Activated CD8-positive, alpha-beta T cell treated with anti-CD3 and anti-CD28 coated beads, Interleukin-2, amount 10 ng/mL, durations not matched to agents 7 days and 5 days (primary cell): ENCODE measurements at regions not wholly inside any gene's neighbourhood (a gene's known extent, or its start where the extent isn't known, plus 50 kb on each side); places are given as distances from the start of the nearest gene placed in this dataset.
A peak's percentile ranks its signal among the peaks of the same experiment; 100 is the strongest.

Experiments used
- ATAC-seq: fragments of 150-1000 bp; cut with Tn5 transposase; one replicate; pipeline ENCODE4 v1.10.0; 2021; ENCODE audit warnings: moderate library complexity
- CTCF ChIA-PET: fragments of 350-600 bp; sonication (Branson Sonifier 250); formaldehyde crosslinking; loops from one replicate; lab custom pipeline; 2021; ENCODE audit warnings: antibody characterized with exemption; lab: Charles Lee
- POLR2A ChIA-PET: fragments of 350-600 bp; sonication (Branson Sonifier 250); formaldehyde crosslinking; loops from one replicate; lab custom pipeline; 2021; ENCODE audit warnings: antibody characterized with exemption; lab: Charles Lee
- DNase-seq: peaks from one replicate; pipeline ENCODE4 v3.0.0-alpha.2; 2020
- H3K27ac Mint-ChIP-seq: one replicate; pipeline ENCODE4 v1.8.0; 2021; ENCODE audit warnings: mild to moderate bottlenecking, mixed read lengths
- H3K27me3 Mint-ChIP-seq: one replicate; pipeline ENCODE4 v1.8.0; 2021; ENCODE audit warnings: low read depth, mixed read lengths
- H3K36me3 Mint-ChIP-seq: one replicate; pipeline ENCODE4 v1.8.0; 2021; ENCODE audit warnings: low read depth, mixed read lengths
- H3K4me1 Mint-ChIP-seq: one replicate; pipeline ENCODE4 v1.8.0; 2021; ENCODE audit warnings: low read depth, mixed read lengths
- H3K4me3 Mint-ChIP-seq: one replicate; pipeline ENCODE4 v1.8.0; 2021; ENCODE audit warnings: mild to moderate bottlenecking, mixed read lengths
- H3K9me3 Mint-ChIP-seq: one replicate; pipeline ENCODE4 v1.8.0; 2022; ENCODE audit warnings: mixed read lengths; ENCODE audit not compliant: insufficient read depth

DNA sequence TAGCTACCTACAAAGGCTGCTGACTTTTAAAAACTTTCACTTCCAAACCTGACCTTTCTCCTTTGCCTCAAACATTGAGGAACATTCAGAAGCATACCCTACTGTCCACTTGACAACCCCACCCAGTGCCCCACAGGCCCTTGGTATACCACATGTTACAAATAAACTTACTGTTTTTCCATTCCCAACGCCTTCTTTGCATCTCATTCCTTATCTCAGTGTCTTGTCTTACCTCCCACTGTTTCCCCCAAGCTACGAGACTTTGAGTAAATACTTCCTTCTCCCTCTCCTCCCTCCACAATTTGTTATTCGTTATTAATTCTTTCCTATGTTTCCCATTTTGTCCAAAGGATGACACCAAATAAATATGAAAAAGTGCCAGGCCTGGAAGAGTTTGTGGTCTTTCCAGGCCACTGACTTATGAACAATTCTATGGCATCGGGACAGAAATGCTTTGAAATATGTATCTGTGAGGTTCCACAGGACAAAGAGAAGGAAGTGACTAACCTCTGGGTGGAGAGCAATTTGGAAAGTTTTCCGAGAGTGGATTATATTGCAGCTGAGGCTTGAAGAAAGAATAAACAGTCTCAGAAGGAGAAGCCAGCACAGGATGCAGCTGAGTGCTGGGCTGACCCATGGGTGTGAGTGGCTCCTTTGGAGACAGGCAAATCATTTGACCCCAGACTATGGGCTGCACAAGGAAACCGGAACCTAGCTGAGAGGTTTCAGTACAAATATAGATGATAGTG, 409.0 kb downstream of the LPIN1 start:
- Mint-ChIP-seq H3K4me1 (no peaks in the 10 kb centered on the region), H3K4me3 (no peak overlapping the region), H3K36me3 (no peaks in the 10 kb centered on the region), H3K9me3 (no peaks in the 10 kb centered on the region), H3K27ac (no peak overlapping the region), H3K27me3 (peaks cover 6% of the 10 kb centered on the region)
- ATAC-seq = no peak
- ChIA-PET CTCF (interaction anchor here (0.8 kb wide), 1 partner anchor 12 kb away, joined by 3 read pairs; no protein-coding TSS in a partner anchor), POLR2A (no interaction called here)
- no peak for DNase-seq

DNA sequence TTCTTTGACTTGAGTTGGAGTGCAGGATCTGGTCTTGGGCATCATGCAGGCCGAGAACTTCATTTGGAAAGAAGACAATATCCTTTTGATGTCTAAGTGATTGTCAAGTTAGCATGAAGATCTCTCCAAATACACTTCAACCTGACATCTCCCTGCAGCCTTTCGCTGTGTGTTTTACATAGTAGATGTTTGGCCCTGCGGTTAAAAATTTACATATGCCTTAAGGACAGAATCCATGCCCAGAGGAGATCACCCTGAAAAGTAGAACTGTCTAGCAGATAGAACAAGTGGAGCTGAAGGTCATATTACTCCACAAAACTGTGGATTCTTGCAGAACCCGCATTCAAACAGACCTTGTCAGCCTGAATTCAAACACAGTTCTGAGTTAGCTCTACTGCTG, 409.9 kb downstream of the LPIN1 start:
- ChIA-PET CTCF (no interaction called here), POLR2A (no interaction called here)
- Mint-ChIP-seq H3K4me3 (no peak overlapping the region), H3K27ac (no peak overlapping the region), H3K27me3 (peaks cover 6% of the 10 kb centered on the region), H3K4me1 (no peaks in the 10 kb centered on the region), H3K36me3 (no peaks in the 10 kb centered on the region), H3K9me3 (no peaks in the 10 kb centered on the region)
- ATAC-seq (no peak), DNase-seq (no peak)

DNA sequence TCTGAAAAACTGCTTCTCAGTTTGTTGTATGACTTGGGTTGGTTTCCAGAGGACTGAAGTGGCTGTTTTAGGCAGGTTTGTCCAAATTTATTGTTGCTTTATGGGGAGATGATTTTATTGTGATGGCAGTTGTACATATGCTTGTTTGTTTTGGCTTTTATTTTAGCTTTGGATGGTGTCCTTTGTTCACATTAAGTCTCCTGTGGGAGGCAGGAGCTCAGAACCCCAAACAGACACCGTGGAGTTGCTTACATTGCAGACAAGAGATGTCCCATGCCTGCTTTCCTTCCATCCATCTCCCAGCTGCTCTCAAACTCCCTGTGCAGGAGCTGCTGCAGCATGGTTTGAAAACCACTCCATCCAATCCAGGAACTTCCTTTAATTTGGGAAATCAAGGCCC, 414.7 kb downstream of the LPIN1 start:
- ATAC-seq (no peak), DNase-seq (no peak)
- POLR2A ChIA-PET = no interaction called here
- no peaks in the 10 kb centered on the region for H3K27me3 Mint-ChIP-seq
- no peak overlapping the region for H3K4me3 Mint-ChIP-seq
- peaks cover 5% of the 10 kb centered on the region for H3K4me1 Mint-ChIP-seq
- CTCF ChIA-PET = interaction anchor here (2.3 kb wide), 1 partner anchor 846 kb away, joined by 6 read pairs; no protein-coding TSS in a partner anchor
- H3K9me3 Mint-ChIP-seq = no peaks in the 10 kb centered on the region
- H3K36me3 Mint-ChIP-seq = no peaks in the 10 kb centered on the region
- H3K27ac Mint-ChIP-seq = no peak overlapping the region

DNA sequence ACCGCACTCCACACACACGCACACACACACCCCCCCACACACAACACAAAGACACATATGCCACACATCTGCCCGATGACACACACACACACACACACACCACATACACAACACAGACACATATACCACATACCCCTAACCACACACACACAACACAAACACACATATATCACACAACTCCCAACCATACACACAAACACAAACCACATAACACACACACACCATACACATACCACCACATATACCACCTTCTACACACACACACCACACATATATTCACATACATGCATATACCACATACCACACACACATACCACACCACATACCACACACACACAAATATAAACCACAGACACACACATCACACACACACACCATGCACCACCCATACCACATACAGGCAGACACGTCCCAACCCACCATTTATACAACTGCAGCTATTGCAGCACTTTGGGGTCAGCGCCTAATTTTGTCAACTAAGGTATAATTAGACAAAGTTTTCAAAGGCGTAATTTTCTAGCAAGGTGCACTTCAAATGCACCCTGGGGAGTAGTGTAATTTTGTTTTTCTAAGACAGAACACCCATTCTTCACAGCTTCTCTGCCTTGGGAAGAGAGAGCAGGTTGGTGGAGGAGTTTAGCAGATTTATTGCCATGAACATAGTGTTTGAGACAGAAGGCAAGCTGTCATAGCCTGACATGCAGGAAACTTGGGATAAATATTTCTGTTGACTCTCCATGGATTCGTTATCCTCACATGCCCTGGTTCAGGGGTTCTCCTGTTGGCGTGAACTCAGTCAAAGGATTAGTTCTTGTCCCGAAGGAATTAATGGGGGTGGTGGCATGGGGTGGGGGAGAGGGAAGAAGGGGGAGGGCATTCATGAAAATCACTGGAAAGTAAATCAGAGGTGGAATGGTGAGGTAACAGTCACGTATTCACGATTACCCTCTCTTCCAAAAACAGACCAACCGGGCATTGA, 416.1 kb downstream of the LPIN1 start:
- ATAC-seq (no peak), DNase-seq (no peak)
- no peaks in the 10 kb centered on the region for H3K36me3 Mint-ChIP-seq
- CTCF ChIA-PET = no interaction called here
- POLR2A ChIA-PET = interaction anchor here (0.5 kb wide), 1 partner anchor 15 kb away, joined by 3 read pairs; no protein-coding TSS in a partner anchor
- no peak overlapping the region for H3K4me3 Mint-ChIP-seq
- H3K4me1 Mint-ChIP-seq = peaks cover 5% of the 10 kb centered on the region
- no peaks in the 10 kb centered on the region for H3K27me3 Mint-ChIP-seq
- no peaks in the 10 kb centered on the region for H3K9me3 Mint-ChIP-seq
- H3K27ac Mint-ChIP-seq = peak overlapping the region; percentile 0

DNA sequence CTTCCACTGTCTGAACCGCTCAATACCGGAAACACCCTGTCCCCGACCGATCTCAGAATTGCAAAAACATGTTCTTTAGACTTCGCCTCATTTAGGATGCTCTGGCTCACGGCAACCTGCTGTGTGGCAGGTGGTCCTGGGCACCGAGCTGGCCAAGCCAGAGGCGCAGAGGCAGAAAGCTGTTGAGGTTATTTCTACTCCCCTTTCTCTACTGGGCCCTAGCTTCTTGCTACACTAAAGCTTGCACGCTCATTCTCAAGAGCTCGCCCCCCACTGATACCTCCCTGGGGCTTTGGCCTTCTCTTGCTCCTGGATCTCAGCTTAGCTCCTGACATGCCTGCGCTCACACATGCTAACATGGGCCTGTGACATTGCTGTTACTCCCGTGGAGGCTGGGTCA, 417.4 kb downstream of the LPIN1 start:
- peaks cover 13% of the 10 kb centered on the region for H3K4me1 Mint-ChIP-seq
- no peak for ATAC-seq
- POLR2A ChIA-PET = no interaction called here

DNA sequence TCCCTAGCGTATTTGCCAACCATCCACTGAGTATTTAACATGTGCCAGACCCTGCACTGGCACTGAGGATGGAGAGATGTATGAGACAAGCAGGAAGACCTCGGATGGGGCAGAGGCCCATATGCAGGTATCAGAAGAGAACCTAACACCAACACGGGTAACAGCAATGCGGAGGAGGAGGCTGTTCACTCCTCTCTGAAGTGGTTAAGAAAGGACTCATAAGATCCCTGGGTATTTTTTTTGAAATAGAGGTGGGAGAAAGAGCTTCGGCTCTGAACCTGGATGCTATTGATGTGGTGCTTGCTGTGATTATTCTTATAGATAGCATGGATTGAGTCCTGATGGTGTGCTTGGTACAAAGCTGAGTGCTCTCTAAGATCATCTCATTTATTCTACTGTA, 418.3 kb downstream of the LPIN1 start:
- H3K4me1 Mint-ChIP-seq = peaks cover 21% of the 10 kb centered on the region
- DNase-seq (no peak), ATAC-seq (no peak)
- no peak overlapping the region for H3K27ac Mint-ChIP-seq
- CTCF ChIA-PET = interaction anchor here (1.5 kb wide), 1 partner anchor 551 kb away, joined by 3 read pairs; no protein-coding TSS in a partner anchor
- no peaks in the 10 kb centered on the region for H3K36me3 Mint-ChIP-seq
- H3K27me3 Mint-ChIP-seq = no peaks in the 10 kb centered on the region
- POLR2A ChIA-PET = no interaction called here
- H3K9me3 Mint-ChIP-seq = no peaks in the 10 kb centered on the region
- H3K4me3 Mint-ChIP-seq = no peak overlapping the region

More for the DNA sequence above, 417.4 kb downstream of the LPIN1 start:
- peak overlapping the region; percentile 27 for H3K27ac Mint-ChIP-seq
- CTCF ChIA-PET = no interaction called here
- H3K36me3 Mint-ChIP-seq = no peaks in the 10 kb centered on the region
- H3K27me3 Mint-ChIP-seq = no peaks in the 10 kb centered on the region
- H3K9me3 Mint-ChIP-seq = no peaks in the 10 kb centered on the region
- no peak overlapping the region for H3K4me3 Mint-ChIP-seq
- DNase-seq = no peak

DNA sequence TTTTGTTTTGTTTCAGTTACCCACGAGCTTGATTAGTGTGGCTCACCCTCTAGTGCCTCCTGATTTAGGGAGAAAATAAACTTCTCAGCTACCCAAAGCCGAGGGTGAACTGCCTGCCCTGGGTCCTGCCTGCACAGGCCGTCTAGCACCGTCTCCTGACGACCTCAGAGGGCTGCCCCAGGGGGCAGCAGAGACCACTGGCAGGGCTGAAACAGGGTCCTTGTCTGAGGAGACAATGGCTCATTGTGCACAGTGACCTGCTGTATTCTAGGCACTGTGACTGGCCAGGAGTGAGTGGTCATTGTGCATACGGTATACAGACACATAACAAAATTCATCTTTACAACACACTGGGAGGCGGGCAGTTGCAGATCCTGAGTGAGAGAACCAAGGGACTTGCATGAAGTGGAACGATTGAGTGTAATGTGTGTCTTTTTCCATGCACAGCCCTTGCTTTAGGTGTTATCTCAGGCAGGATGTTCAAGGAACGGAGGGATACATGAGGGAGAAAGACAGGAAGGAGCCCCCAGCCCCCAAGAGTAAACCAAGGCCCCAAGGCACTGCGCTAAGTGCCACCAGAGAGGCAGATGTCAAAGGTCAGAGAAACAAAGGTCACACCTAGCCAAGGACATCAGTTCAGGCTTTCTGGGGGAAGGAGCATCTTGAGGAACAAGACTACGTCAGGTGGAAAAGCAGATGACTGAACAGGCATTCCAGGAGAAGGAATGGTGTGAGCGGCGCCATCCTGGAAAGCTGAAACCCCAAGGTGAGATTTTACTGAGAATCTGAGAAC, 421.3 kb downstream of the LPIN1 start:
- ATAC-seq (peak; percentile 46), DNase-seq (no peak)
- ChIA-PET POLR2A (no interaction called here), CTCF (interaction anchor here (0.6 to 2.4 kb wide), 5 partner anchors 13 to 549 kb away, joined by 3 to 9 read pairs (median 3); partner anchors contain the start of gene TRIB2)
- Mint-ChIP-seq H3K4me3 (no peak overlapping the region), H3K36me3 (peaks cover 3% of the 10 kb centered on the region), H3K27ac (peak overlapping the region; percentile 30), H3K27me3 (no peaks in the 10 kb centered on the region), H3K4me1 (peaks cover 30% of the 10 kb centered on the region), H3K9me3 (no peaks in the 10 kb centered on the region)

DNA sequence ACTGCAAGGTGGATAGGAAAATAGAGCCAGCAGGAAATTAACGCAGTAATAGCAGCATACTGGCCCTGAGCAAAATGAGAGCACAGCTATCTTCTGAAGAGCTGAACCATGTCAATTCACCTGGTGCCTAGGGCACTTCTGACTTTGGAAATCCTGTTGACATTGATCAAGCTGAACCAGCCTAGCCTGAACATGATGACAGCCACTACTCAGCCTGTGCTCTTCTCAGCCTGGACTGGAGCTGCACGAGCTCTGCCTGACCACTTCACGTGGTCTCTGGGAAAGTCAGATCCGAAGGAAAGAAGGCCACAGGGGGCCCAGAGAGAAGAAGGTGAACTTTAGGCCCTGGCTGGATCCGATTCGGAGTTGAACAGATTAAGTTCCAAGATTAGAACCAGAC, 421.9 kb downstream of the LPIN1 start:
- no peak overlapping the region for H3K4me3 Mint-ChIP-seq
- CTCF ChIA-PET = interaction anchor here (0.6 to 2.4 kb wide), 4 partner anchors 128 to 548 kb away, joined by 3 to 9 read pairs (median 4); partner anchors contain the start of gene TRIB2
- H3K4me1 Mint-ChIP-seq = peaks cover 30% of the 10 kb centered on the region
- DNase-seq (no peak), ATAC-seq (no peak)
- no peaks in the 10 kb centered on the region for H3K9me3 Mint-ChIP-seq
- POLR2A ChIA-PET = no interaction called here
- H3K36me3 Mint-ChIP-seq = peaks cover 3% of the 10 kb centered on the region
- H3K27ac Mint-ChIP-seq = no peak overlapping the region
- no peaks in the 10 kb centered on the region for H3K27me3 Mint-ChIP-seq

DNA sequence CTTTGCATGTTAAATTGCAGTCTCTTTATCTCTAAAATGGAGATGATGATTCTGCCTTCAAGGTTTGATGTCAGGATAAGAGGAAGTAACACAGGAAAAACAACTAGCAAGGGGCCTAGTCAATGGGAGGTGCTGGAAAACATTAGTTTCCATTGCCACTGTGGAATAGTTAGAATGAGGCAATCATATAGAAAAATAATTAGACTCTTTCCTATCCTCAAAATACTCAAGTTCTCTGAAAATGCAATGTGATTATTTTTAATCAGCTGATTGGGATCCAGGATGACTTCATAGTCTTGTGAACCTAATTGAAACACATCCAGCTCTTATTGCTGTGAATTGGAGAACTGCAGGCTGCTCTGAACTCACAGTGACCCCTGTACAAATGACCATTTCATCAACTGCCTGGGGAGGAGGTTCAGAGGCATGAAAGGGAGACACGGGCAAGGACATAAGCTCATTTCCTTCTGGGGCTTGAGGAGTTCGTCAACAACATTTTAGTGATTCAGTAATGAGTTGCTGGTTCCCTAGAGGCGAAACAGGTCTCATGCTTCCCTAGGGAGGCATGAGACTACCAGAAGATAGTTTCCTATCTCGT, 422.5 kb downstream of the LPIN1 start:
- ChIA-PET CTCF (interaction anchor here (0.9 to 2.4 kb wide), 3 partner anchors 20 to 548 kb away, joined by 3 to 9 read pairs (median 3); partner anchors contain the start of gene TRIB2), POLR2A (no interaction called here)
- ATAC-seq (no peak), DNase-seq (no peak)
- peak overlapping the region; percentile 40 for H3K27ac Mint-ChIP-seq
- no peak overlapping the region for H3K4me3 Mint-ChIP-seq
- no peaks in the 10 kb centered on the region for H3K27me3 Mint-ChIP-seq
- no peaks in the 10 kb centered on the region for H3K9me3 Mint-ChIP-seq
- peaks cover 30% of the 10 kb centered on the region for H3K4me1 Mint-ChIP-seq
- peaks cover 3% of the 10 kb centered on the region for H3K36me3 Mint-ChIP-seq

DNA sequence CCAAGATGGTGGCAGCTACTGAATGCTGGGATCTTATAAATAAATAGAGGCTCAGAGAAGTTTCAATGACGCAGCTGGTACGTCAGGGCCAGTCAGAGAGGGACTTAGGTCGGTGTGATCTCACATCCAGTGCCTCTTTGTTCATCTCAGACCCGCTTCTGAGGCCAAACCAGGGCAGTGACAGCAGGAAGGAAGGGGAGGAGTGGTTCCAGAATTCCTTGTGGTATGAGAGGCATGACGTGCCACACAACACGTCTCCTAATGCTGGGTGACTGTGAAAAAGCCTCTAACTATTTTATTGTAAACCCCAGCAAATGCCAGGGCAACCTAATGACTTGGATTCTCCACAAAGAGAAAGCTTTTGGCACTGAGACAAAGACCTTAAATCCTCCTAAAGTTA, 423.3 kb downstream of the LPIN1 start:
- H3K27me3 Mint-ChIP-seq = no peaks in the 10 kb centered on the region
- peak overlapping the region; percentile 40 for H3K27ac Mint-ChIP-seq
- POLR2A ChIA-PET = no interaction called here
- peaks cover 28% of the 10 kb centered on the region for H3K4me1 Mint-ChIP-seq
- no peaks in the 10 kb centered on the region for H3K9me3 Mint-ChIP-seq
- no peak overlapping the region for H3K4me3 Mint-ChIP-seq
- ATAC-seq = peak; percentile 62
- CTCF ChIA-PET = interaction anchor here (0.6 to 2.4 kb wide), 3 partner anchors 19 to 547 kb away, joined by 3 to 9 read pairs (median 4); partner anchors contain the start of gene TRIB2
- peaks cover 3% of the 10 kb centered on the region for H3K36me3 Mint-ChIP-seq
- DNase-seq = peak; percentile 56

DNA sequence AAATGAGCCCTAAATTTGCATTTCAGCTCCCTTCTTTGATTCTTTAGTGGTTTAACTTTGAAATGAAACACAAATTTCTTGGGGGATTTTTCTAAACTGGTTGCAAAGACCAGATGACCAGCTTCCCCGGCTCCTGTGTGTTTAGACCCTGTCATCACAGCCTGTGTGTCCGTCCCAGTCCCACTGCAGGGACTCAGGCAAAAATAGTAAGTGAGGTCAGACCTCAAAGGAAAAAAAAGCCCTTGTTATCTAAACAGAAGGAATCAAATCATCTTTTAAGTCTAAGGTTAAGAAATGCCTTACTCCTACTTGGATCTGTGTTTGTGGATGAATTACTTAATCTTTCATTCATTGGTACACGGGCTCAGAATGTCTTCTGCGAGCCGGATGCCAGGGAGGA, 423.7 kb downstream of the LPIN1 start:
- peak overlapping the region; percentile 40 for H3K27ac Mint-ChIP-seq
- H3K9me3 Mint-ChIP-seq = no peaks in the 10 kb centered on the region
- ChIA-PET CTCF (interaction anchor here (0.6 to 2.4 kb wide), 3 partner anchors 18 to 547 kb away, joined by 3 to 9 read pairs (median 4); partner anchors contain the start of gene TRIB2), POLR2A (no interaction called here)
- no peaks in the 10 kb centered on the region for H3K27me3 Mint-ChIP-seq
- no peak overlapping the region for H3K4me3 Mint-ChIP-seq
- peaks cover 26% of the 10 kb centered on the region for H3K4me1 Mint-ChIP-seq
- ATAC-seq (no peak), DNase-seq (no peak)
- peaks cover 3% of the 10 kb centered on the region for H3K36me3 Mint-ChIP-seq
